Lower leg skin (tissue), 3 donors: ENCODE measurements at regions not wholly inside any gene's neighbourhood (a gene's known extent, or its start where the extent isn't known, plus 50 kb on each side); places are given as distances from the start of the nearest gene placed in this dataset.

ENCODE experiments used
- POLR2A ChIP-seq, 2 donors: fragments of 450-650 bp; IDR thresholded peaks; one replicate each; pipeline ENCODE4 v1.6.1; 2016 to 2017; ENCODE audit warnings: antibody characterized with exemption in 2 of 2, mild to moderate bottlenecking in 1 of 2, moderate library complexity in 1 of 2
- TF ChIP-seq, protein P1 (sequence below), 3 donors: fragments of 450-650 bp; IDR thresholded peaks; one replicate each; pipeline ENCODE4 v1.5.1; 2016; ENCODE audit warnings: antibody characterized with exemption in 3 of 3, mild to moderate bottlenecking in 3 of 3, moderate library complexity in 2 of 3

DNA sequence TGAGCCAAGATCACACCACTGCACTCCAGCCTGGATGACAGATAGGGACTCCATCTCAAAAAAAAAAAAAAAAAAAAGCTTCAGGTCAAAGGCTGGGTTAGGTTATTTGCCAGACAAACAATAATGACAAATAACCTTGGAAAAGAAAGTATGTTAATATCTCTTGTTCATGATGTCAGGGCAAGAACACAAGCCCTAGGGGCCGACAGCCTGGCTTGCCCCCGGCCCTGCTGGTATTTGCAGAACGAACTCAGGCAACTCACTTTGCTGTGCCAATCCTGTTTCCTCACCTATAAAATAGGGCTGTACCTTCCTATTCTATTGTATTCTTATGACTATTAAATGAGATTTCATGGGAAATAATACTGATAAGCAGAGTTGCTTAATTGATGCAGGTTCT is 75.4 kb upstream of the CDC42EP3 start:
- TF ChIP-seq, protein P1, sequence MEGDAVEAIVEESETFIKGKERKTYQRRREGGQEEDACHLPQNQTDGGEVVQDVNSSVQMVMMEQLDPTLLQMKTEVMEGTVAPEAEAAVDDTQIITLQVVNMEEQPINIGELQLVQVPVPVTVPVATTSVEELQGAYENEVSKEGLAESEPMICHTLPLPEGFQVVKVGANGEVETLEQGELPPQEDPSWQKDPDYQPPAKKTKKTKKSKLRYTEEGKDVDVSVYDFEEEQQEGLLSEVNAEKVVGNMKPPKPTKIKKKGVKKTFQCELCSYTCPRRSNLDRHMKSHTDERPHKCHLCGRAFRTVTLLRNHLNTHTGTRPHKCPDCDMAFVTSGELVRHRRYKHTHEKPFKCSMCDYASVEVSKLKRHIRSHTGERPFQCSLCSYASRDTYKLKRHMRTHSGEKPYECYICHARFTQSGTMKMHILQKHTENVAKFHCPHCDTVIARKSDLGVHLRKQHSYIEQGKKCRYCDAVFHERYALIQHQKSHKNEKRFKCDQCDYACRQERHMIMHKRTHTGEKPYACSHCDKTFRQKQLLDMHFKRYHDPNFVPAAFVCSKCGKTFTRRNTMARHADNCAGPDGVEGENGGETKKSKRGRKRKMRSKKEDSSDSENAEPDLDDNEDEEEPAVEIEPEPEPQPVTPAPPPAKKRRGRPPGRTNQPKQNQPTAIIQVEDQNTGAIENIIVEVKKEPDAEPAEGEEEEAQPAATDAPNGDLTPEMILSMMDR (IDR thresholded peaks at IDR 0.05): no peak
- no peak for TF ChIP-seq POLR2A (IDR thresholded peaks at IDR 0.05)
